ENCODE measurements at regions not wholly inside any gene's neighbourhood (a gene's known extent, or its start where the extent isn't known, plus 50 kb on each side); places are given as distances from the start of the nearest gene placed in this dataset.
"Not testable (repeated sequence)": the region's sequence is repeated elsewhere in the genome, so short reads cannot be mapped to it uniquely, and the experiment has no call there.

DNA sequence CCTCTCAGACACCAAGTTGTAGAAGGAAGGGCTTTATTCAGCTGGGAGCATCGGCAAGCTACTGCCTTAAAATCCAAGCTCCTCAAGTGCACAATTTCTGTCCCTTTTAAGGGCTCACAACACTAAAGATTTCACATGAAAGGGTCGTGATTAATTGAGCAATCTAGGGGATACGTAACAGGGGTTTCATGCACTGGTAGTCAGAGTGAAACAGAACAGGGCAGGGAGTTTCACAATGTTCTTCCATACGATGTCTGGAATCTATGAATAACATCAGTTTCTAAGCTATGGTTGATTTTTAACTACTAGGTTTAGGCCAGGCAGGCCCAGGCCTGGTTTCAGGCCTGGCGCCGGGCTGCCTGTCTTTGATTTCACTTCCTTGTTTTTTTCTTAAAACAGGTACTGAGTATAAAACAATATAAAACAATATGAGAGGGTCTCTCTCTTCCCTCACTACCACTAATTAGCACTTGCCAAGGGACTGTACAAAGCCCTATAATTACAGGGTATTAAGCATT is 315.4 kb downstream of the NAF1 start:
- not testable (repeated sequence) for TF ChIP-seq SUZ12 (IDR thresholded peaks at IDR 0.05); BHLHE40 (IDR thresholded peaks at IDR 0.05; ENCODE audit: borderline replicate concordance); FOXM1 (IDR thresholded peaks at IDR 0.05; ENCODE audit: borderline replicate concordance); ZNF384 (IDR thresholded peaks at IDR 0.05); ARNT (IDR thresholded peaks at IDR 0.05); HDGF (IDR thresholded peaks at IDR 0.05; ENCODE audit: borderline replicate concordance); FOXA1 (IDR thresholded peaks at IDR 0.05); ELF4 (IDR thresholded peaks at IDR 0.05); FOXK2 (IDR thresholded peaks at IDR 0.05); SP1 (IDR thresholded peaks at IDR 0.05); CTBP1 (IDR thresholded peaks at IDR 0.05; ENCODE audit: borderline replicate concordance); NFRKB (IDR thresholded peaks at IDR 0.05)
- TF ChIP-seq, protein P1, sequence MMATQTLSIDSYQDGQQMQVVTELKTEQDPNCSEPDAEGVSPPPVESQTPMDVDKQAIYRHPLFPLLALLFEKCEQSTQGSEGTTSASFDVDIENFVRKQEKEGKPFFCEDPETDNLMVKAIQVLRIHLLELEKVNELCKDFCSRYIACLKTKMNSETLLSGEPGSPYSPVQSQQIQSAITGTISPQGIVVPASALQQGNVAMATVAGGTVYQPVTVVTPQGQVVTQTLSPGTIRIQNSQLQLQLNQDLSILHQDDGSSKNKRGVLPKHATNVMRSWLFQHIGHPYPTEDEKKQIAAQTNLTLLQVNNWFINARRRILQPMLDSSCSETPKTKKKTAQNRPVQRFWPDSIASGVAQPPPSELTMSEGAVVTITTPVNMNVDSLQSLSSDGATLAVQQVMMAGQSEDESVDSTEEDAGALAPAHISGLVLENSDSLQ (IDR thresholded peaks at IDR 0.05) = not testable (repeated sequence)
